Activated naive CD8-positive, alpha-beta T cell treated with anti-CD3 and anti-CD28 coated beads, Interleukin-2, amount 50 U/mL, for 24 hours (primary cell): ENCODE measurements at regions not wholly inside any gene's neighbourhood (a gene's known extent, or its start where the extent isn't known, plus 50 kb on each side); places are given as distances from the start of the nearest gene placed in this dataset.

ENCODE experiments used
- ATAC-seq: fragments of 150-1000 bp; cut with Tn5 transposase; one replicate; pipeline ENCODE4 v1.10.0; 2021
- DNase-seq: peaks from one replicate; pipeline ENCODE4 v3.0.0; 2021
- H3K27ac Mint-ChIP-seq: one replicate; pipeline ENCODE4 v1.8.0; 2021; ENCODE audit warnings: mild to moderate bottlenecking, mixed read lengths
- H3K27me3 Mint-ChIP-seq: one replicate; pipeline ENCODE4 v1.8.0; 2021; ENCODE audit warnings: mixed read lengths
- H3K36me3 Mint-ChIP-seq: one replicate; pipeline ENCODE4 v1.8.0; 2021; ENCODE audit warnings: low read depth, mixed read lengths
- H3K4me1 Mint-ChIP-seq: one replicate; pipeline ENCODE4 v1.8.0; 2021; ENCODE audit warnings: mixed read lengths
- H3K4me3 Mint-ChIP-seq: one replicate; pipeline ENCODE4 v1.8.0; 2021; ENCODE audit warnings: mild to moderate bottlenecking, moderate library complexity, mixed read lengths
- H3K9me3 Mint-ChIP-seq: one replicate; pipeline ENCODE4 v1.8.0; 2021; ENCODE audit warnings: mixed read lengths

DNA sequence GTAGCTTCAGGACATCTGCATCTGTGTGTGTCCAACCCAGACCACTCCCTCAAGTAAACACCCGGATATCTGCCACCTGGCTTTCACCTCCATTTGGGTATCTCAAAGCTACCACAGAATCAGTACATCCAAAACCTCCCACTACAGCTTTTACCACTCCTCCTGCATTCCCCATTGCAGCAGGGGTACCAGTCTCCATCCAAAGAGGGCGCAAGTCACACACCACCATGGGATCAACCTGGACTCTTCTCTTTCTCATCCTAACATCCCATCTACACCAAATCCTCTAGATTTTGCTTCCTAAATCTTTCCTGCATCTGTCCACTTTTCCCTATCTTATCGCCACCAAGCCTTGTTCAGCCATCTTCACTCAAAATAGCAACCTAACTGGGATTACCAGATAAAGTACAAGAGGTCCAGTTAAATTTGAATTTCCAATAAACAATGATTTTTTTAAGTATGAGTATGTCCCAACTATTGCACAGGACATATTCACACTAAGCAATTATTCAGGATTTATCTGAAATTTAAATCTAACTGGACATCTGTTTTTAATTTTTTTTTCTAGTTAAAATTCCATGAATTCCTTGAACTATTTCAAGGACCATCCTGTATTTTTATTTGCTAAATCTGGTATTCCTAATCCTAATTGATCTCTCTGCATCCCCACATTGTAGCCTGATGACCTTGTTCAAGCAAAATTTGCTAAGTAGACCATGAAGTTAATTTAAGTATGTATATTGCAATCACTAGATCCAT, 164.3 kb upstream of the MLN start:
- Mint-ChIP-seq H3K27me3 (peaks cover 33% of the 10 kb centered on the region), H3K4me1 (no peaks in the 10 kb centered on the region), H3K4me3 (no peak overlapping the region), H3K36me3 (no peaks in the 10 kb centered on the region), H3K27ac (no peak overlapping the region), H3K9me3 (no peaks in the 10 kb centered on the region)
- no peak for ATAC-seq
- no peak for DNase-seq

DNA sequence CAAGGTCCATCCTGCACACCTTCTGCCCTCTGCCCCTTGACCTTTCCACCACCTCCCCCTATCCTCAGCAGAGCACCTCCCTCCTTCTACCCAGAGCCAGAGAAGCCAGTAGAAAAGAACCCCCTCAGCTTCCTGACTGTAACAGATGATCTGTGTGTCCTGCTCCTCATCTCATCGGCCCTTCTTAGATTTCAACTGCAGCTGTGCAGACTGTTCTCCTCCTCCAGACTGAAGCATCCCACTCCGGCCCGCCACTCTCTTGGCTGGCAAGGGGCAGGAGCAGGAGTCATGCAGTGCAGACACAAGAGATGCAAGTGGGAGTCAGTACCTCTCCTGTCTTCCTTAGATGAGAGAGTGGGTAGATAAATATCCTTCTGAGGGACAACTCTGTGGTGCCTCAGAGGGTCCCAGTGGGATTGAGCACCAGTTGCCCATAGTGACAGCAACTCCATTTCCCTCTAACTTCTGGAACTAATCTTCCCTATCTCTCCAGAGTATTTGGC, 163.5 kb upstream of the MLN start:
- Mint-ChIP-seq H3K27ac (no peak overlapping the region), H3K9me3 (no peaks in the 10 kb centered on the region), H3K4me3 (no peak overlapping the region), H3K36me3 (no peaks in the 10 kb centered on the region), H3K4me1 (no peaks in the 10 kb centered on the region), H3K27me3 (peaks cover 30% of the 10 kb centered on the region)
- DNase-seq (no peak), ATAC-seq (no peak)

DNA sequence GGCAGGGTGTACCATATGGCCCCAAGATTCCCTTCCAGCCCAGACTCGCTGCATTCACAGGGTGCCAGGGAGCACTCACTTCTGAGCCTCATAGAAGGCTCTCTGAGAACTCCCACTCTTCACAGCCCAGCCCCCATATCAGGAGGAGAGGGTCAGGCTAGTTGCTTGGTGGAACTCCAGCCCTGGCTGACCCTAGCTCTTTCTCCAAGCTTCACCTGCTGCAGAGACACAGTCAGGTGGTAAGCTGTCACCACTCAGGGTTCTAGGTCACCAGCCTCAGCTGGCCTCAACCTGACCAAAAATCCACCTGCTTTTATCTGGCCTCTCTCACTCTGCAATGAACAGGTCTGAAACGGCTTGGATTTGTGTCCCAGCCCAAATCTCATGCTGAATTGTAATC, 162.7 kb upstream of the MLN start:
- H3K36me3 Mint-ChIP-seq, result no peaks in the 10 kb centered on the region
- no peak overlapping the region for H3K27ac Mint-ChIP-seq
- no peak for ATAC-seq
- DNase-seq, result no peak
- H3K4me1 Mint-ChIP-seq, result no peaks in the 10 kb centered on the region
- H3K27me3 Mint-ChIP-seq, result peaks cover 26% of the 10 kb centered on the region
- no peak overlapping the region for H3K4me3 Mint-ChIP-seq
- H3K9me3 Mint-ChIP-seq, result no peaks in the 10 kb centered on the region

DNA sequence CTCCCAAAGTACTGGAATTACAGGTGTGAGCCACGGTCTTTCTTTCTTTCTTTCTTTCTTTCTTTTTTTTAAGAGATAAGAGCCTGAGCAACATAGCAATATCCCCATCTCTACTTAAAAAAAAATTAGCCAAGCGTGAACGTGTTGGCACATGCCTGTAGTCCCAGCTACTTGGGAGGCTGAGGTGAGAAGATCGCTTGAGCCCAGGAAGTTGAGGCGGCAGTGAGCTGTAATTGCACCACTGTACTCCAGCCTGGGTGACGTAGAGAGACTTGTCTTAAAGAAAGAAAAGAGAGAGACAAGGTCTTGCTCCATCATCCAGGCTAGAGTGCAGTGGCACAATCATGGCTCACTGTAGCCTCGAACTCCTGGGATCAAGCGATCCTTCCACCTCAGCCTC, 162.0 kb upstream of the MLN start:
- no peak for ATAC-seq
- H3K27me3 Mint-ChIP-seq, result peaks cover 24% of the 10 kb centered on the region
- H3K27ac Mint-ChIP-seq, result no peak overlapping the region

DNA sequence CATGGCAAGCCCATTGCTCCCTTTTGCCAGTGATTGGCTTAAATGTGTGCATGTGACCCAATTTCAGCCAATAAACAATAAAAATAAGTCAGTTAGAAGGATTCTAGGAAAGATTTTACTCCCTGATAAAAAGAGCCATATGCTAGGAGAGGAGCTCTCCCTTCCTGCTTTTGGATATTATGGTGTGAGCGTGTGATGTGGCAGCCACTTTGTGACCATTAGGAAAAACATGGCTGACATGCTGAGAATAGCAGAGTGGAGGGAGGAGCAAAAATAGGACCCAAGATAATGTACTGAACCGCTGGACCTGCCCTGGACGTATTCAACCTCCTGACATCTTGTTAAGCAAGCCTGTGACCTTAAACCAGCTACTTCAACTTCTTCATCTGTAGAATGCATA, 160.6 kb upstream of the MLN start:
- H3K4me1 Mint-ChIP-seq, result no peaks in the 10 kb centered on the region
- no peak overlapping the region for H3K27ac Mint-ChIP-seq
- ATAC-seq (no peak), DNase-seq (no peak)
- no peaks in the 10 kb centered on the region for H3K36me3 Mint-ChIP-seq
- no peak overlapping the region for H3K4me3 Mint-ChIP-seq
- H3K9me3 Mint-ChIP-seq, result no peaks in the 10 kb centered on the region
- H3K27me3 Mint-ChIP-seq, result peaks cover 20% of the 10 kb centered on the region

More for the DNA sequence above, 162.0 kb upstream of the MLN start:
- H3K36me3 Mint-ChIP-seq, result no peaks in the 10 kb centered on the region
- H3K9me3 Mint-ChIP-seq, result no peaks in the 10 kb centered on the region
- no peak overlapping the region for H3K4me3 Mint-ChIP-seq
- H3K4me1 Mint-ChIP-seq, result no peaks in the 10 kb centered on the region
- DNase-seq, result no peak

DNA sequence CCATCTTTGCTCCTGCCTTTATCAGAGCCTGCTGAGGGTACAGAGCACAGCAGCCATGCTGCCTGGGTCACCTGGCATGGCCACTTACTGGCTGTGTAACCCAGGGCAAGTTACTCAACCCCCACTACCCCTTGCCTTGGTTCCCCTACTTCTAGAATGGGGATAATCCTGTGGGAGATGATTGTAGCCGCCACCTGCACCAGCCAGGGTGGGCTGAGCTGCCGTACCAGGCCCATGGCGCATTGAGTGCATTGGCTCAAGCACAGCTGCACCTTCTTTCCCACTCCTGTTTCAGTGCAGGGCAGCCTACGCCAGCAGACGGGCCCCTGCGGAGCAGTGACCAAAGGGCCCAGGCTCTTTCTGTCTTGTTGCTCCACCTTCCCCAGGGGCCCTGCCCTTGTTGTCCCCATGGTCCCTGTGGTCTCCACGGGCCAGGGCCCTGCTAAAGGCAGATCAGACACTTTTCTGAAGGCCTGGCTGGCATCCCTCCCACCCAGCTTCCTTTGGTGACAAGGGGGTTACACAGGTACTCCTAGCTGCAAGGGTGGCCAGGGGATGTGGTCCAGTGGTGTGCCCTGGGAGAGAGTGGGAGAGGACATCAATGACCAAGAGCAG, 159.4 kb upstream of the MLN start:
- H3K9me3 Mint-ChIP-seq, result no peaks in the 10 kb centered on the region
- H3K4me1 Mint-ChIP-seq, result no peaks in the 10 kb centered on the region
- no peak overlapping the region for H3K27ac Mint-ChIP-seq
- H3K36me3 Mint-ChIP-seq, result no peaks in the 10 kb centered on the region
- ATAC-seq (no peak), DNase-seq (no peak)
- H3K27me3 Mint-ChIP-seq, result peaks cover 20% of the 10 kb centered on the region
- no peak overlapping the region for H3K4me3 Mint-ChIP-seq

DNA sequence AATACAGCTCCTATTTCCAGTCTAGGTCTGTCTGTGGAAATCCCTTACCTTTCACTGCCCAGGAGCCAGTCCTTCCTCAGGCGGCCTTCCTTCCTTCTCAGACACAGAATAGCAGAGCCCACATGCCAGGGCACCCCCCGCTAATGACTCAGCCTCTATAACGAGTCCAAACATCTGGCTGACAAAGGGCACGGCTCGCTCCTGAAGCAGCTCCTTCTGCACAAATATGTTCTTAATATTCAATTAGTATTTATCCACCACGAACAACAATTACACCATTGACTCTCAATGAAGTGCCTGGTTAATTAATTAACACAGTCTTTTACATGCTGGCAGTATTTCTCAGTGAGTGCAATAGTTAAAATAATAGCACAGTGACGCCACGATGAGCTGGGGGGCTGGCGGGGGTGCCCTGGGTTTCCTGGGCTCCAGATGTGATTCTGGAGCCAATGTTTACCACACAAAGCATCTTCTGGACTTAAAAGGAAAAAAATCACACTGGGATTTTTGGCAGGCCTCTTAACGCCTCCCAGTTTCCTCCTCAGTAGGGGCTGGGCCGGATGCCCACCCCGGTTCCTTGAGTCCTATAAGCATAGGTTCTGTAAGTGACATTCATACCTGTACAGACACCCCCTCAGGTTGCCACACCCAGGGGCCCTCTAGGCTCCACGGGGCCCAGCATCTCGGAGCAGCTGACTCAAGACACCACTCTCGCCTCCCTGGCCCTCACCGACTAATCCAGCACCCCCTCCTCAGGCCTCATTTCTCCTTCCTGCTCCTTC, 158.6 kb upstream of the MLN start:
- Mint-ChIP-seq H3K9me3 (no peaks in the 10 kb centered on the region), H3K27ac (no peak overlapping the region), H3K4me1 (peaks cover 2% of the 10 kb centered on the region), H3K36me3 (no peaks in the 10 kb centered on the region), H3K27me3 (peaks cover 14% of the 10 kb centered on the region), H3K4me3 (no peak overlapping the region)
- no peak for DNase-seq
- no peak for ATAC-seq

DNA sequence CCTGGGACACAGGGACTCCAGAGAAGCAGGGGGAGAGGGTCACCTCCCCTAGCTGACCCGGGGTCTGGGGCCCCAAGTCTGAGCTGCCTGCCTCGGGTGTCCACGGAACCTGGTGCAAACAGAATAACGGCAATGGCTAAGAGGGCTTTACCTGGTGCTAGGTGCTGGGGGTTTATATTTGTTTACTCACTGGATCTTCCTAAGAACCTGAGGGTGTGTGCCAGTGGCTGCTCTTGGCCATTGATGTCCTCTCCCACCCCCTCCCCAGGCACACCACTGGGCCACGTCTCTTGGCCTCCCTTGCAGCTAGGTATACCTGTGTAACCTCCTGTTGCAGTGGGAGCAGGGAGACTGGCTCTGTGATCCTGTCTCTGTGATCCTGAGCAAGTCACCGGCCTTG, 157.9 kb upstream of the MLN start:
- H3K4me1 Mint-ChIP-seq, result peaks cover 2% of the 10 kb centered on the region
- H3K27ac Mint-ChIP-seq, result no peak overlapping the region
- ATAC-seq (no peak), DNase-seq (no peak)
- no peaks in the 10 kb centered on the region for H3K36me3 Mint-ChIP-seq
- peaks cover 6% of the 10 kb centered on the region for H3K27me3 Mint-ChIP-seq
- no peaks in the 10 kb centered on the region for H3K9me3 Mint-ChIP-seq
- no peak overlapping the region for H3K4me3 Mint-ChIP-seq

DNA sequence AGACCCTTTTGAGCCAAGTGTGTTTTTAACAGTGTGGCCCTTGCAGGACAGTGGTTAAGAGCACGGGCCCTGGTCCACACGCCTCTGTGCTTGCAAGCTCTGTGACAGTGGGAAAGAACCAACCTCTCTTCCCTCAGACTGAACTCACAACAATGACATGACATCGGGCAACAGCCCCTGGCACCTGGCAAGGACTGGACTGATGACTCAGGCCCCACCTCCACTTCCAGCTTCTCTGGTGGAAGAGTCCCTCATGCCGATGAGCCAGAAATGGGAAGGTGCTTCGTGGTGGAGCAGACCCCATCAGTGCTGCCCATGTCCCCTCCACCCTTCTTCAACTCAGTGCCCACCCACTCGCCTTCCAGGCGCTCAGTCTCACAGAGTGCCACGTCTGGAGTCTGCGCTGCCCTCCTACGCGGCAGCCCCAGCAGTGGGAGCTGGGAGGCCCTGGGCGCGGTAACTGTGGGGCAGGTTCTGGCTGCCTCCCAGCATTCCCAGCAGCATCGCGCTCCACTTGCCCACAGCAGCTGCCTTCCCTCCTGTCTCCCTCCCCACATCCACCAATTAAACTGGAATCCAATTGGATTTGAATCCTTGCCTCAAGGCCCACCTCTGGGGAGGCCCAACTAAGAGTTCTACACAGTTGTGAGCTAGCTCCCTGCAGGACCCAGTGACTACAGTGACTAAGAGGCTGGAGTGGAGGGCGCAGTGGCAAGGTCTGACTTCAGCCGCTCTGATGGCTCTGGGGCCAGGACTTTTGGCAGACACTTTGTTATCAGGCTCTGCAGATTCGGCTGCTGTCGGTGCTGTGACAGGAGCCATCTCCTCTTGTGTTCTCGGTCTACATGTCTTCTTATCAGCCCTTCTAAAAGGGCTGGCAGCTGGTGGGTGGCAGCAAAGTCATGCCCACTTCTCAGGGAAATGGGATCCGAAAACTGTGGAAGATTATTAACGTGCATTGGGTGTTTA, 156.8 kb upstream of the MLN start:
- peaks cover 2% of the 10 kb centered on the region for H3K27me3 Mint-ChIP-seq
- no peaks in the 10 kb centered on the region for H3K9me3 Mint-ChIP-seq
- no peak for DNase-seq
- no peak for ATAC-seq
- no peaks in the 10 kb centered on the region for H3K36me3 Mint-ChIP-seq
- H3K27ac Mint-ChIP-seq, result no peak overlapping the region
- H3K4me3 Mint-ChIP-seq, result no peak overlapping the region
- peaks cover 2% of the 10 kb centered on the region for H3K4me1 Mint-ChIP-seq

DNA sequence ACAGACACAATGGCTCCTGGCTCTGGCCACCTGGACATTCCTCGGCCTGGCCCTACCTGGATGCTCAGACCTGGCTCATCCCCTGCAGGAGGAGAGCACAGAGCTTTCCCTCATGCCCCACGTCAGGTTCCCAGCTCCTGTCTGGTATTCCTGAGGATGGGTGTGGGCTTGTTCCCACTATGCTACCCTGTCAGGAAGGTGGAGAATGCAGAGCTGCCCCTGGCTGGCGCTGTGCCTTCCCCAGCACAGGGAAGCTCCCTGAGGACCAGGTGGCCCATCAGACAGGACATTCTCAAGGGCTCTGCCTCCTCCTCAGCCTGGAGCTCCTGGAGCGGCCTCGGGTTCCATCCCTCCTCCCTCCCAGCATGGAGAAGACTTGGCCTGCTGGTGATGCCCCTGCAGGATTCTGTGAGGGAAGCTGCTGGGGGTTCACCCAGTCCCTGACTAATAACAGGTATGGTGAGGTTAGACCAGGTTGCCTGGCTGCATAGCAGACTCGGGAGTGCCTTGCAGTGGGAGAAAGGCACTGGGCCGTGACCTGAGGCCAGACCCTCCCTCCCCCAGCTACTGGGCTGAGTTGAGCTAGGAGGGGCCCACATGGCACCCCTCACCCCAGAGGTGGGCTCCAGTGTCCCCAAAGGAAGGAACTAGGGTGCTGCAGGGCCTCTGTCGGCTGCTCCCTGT, 156.0 kb upstream of the MLN start:
- H3K27me3 Mint-ChIP-seq, result peaks cover 2% of the 10 kb centered on the region
- no peak overlapping the region for H3K27ac Mint-ChIP-seq
- no peaks in the 10 kb centered on the region for H3K9me3 Mint-ChIP-seq
- no peak for DNase-seq
- no peak for ATAC-seq
- H3K4me3 Mint-ChIP-seq, result no peak overlapping the region
- H3K4me1 Mint-ChIP-seq, result peaks cover 2% of the 10 kb centered on the region
- H3K36me3 Mint-ChIP-seq, result no peaks in the 10 kb centered on the region

DNA sequence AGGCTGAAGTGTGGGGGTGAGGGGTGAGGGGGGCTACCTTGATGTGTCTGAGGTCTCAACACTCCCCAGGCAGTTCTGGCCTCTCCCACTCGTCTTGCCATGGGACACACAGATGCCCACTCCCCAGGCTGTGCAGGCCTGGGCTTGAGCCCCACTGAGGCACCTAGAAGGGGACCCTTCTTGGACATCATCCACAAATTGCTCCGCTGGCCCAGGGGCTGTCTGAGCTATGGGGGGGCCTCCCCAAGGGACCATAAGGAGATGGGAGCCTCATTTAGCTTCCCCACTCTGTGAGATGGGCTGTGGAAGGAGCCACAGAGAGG, 155.5 kb upstream of the MLN start:
- DNase-seq (no peak), ATAC-seq (no peak)
- Mint-ChIP-seq H3K9me3 (no peaks in the 10 kb centered on the region), H3K36me3 (no peaks in the 10 kb centered on the region), H3K4me1 (peaks cover 2% of the 10 kb centered on the region), H3K4me3 (no peak overlapping the region), H3K27me3 (peaks cover 2% of the 10 kb centered on the region), H3K27ac (no peak overlapping the region)

DNA sequence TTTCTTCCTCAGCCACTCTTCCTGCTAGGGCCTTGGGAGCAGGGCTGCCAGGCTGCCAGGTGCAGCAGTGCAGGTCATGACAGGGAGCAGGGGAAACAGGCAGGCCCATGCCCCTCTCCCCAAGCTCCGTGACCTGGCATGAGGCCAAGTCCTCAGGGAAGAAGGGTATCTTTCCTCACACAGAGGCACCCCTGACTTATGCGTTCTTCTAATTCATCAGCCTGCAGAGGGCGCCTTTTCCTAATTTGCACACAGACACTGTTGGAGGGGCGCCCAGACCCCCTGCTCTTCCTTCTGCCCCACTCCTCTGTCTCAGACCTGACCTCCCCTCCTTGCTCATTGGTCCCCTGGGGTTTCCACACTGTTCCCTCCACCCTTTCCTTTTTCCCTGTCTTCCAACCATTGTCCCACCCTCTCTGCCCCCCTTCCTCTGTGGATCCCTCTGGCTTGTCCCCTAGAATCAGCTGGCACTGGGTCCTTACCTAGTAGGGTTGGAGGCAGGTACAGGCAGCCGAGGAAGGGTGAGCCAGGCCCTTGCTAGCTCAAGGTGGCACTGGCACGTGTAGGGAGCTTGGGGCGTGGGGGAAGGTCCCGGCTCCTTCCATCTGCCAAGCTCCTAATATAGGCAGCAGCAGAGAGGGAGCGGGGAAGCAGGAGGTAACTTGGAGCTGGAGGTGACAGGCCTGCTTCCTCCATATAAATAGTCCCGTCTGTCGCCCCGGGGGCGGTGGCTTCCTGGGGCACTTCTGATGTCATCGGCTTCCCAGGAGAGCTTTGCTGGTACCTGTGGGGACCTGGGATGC, 154.9 kb upstream of the MLN start:
- Mint-ChIP-seq H3K4me1 (peaks cover 2% of the 10 kb centered on the region), H3K27me3 (peaks cover 2% of the 10 kb centered on the region), H3K4me3 (no peak overlapping the region), H3K27ac (no peak overlapping the region), H3K9me3 (no peaks in the 10 kb centered on the region), H3K36me3 (no peaks in the 10 kb centered on the region)
- ATAC-seq (no peak), DNase-seq (peak; percentile 26)

DNA sequence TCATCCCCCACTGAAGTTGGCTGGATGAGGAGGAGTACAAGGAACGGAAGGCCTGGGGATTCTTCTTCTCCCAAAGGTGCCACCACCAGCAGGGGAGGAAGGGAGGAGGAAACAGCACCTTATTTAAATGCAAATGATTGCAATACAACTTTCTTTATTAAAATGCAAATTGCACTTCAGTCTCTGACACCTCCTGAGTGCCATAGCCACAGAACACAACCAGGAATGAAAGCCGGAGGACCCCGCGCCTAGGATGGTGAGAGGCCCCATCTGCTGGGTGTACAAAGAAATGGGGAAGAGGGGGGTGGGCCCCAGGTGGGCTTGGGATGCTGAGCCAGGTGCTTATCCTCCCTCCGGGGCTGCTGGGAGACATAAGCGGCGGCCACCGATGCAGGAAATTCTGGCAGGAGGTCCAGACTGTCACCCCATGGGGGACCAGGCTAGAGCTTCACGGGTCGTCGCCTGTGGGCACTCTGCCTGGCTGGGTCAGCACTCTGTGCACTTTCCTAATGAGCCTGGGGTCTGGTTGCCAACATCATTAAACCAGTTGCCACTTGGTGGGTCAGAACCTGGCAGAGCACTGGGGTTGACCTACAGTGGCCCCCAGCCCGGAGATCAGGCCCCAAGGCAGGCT, 154.2 kb upstream of the MLN start:
- no peaks in the 10 kb centered on the region for H3K9me3 Mint-ChIP-seq
- no peak for DNase-seq
- no peaks in the 10 kb centered on the region for H3K36me3 Mint-ChIP-seq
- no peak overlapping the region for H3K4me3 Mint-ChIP-seq
- H3K27ac Mint-ChIP-seq, result no peak overlapping the region
- peaks cover 2% of the 10 kb centered on the region for H3K4me1 Mint-ChIP-seq
- peaks cover 2% of the 10 kb centered on the region for H3K27me3 Mint-ChIP-seq
- ATAC-seq, result no peak
